Coronary artery (tissue), 2 donors: ENCODE measurements at regions not wholly inside any gene's neighbourhood (a gene's known extent, or its start where the extent isn't known, plus 50 kb on each side); places are given as distances from the start of the nearest gene placed in this dataset.
"Not testable (repeated sequence)": the region's sequence is repeated elsewhere in the genome, so short reads cannot be mapped to it uniquely, and the experiment has no call there.

Experiments used
- DNase-seq: peaks from one replicate; pipeline ENCODE4 v3.0.0-alpha.2; 2017; ENCODE audit warnings: low spot score
- H3K27ac ChIP-seq, 2 donors: fragments of 200-600 bp; sonication (generic); one replicate each; pipeline ENCODE4 v1.5.1; 2016 to 2019
- H3K4me3 ChIP-seq: fragments of 200-600 bp; sonication (generic); 2 replicates; pipeline ENCODE4 v1.5.1; 2016; ENCODE audit warnings: mild to moderate bottlenecking, moderate library complexity
- TF ChIP-seq, protein P1 (sequence below): fragments of 200-600 bp; sonication (generic); IDR thresholded peaks from one replicate; pipeline ENCODE4 v1.5.1; 2019; ENCODE audit warnings: antibody characterized with exemption

DNA sequence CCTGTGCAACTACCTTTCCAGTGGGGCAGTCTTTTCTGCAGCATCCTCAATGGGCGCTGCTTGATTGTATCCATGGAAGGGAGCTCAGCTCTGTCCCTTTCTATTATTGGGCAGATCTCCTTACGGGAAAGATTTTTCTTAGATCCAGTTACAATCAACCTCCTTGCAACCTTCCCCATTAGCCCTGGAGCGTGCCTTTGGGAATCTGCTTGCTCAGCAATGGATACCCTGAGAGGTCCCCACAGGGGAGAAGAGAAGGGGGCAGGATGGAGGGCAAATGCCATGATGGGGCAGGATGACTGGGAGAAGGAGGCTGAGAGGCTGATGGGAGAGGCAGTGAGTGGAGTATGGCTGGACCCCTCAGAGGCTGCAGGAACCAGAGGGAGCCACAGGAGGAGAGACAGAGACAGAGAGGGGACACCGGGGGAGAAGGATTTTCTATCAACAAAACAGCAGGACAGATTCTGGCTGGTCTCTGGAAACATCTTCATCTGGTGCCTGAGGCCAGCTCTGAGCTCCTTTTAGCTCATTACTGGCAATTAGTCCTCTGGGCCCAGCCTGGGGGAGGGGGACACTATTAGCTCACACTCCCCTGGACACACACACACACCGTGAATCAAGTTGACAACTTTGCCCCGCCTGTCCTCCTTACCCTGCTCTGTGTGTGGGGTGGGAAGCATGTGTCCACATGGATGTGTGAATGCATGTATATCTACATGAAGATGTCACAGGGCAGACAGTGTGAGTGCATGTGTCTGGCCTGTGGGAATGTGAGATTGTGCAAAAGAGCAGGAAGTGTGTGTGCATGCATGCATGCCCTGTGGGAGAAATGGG lies 80.8 kb upstream of the PAX2 start:
- no peak overlapping the region for H3K27ac ChIP-seq
- no peak for DNase-seq
- no peak overlapping the region for H3K4me3 ChIP-seq
- TF ChIP-seq, protein P1, sequence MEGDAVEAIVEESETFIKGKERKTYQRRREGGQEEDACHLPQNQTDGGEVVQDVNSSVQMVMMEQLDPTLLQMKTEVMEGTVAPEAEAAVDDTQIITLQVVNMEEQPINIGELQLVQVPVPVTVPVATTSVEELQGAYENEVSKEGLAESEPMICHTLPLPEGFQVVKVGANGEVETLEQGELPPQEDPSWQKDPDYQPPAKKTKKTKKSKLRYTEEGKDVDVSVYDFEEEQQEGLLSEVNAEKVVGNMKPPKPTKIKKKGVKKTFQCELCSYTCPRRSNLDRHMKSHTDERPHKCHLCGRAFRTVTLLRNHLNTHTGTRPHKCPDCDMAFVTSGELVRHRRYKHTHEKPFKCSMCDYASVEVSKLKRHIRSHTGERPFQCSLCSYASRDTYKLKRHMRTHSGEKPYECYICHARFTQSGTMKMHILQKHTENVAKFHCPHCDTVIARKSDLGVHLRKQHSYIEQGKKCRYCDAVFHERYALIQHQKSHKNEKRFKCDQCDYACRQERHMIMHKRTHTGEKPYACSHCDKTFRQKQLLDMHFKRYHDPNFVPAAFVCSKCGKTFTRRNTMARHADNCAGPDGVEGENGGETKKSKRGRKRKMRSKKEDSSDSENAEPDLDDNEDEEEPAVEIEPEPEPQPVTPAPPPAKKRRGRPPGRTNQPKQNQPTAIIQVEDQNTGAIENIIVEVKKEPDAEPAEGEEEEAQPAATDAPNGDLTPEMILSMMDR, result no peak

DNA sequence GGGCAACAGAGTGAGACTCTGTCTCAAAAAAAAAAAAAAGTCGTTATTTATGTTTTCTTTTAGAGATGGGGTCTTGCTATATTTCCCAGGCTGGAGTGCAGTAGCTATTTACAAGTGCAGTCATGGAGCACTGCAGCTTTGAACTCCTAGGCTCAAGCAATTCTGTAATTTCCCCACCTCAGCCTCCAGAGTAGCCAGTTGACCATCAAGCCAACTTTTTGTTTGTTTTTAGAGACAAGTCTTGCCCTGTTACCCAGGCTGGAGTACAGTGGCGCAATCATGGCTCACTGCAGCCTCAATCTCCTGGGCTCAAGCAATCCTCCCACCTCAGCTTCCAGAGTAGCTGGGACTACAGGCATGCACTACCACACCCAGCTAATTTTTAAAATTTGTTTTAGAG lies 78.7 kb upstream of the PAX2 start:
- not testable (repeated sequence) for H3K27ac ChIP-seq, H3K4me3 ChIP-seq, DNase-seq

DNA sequence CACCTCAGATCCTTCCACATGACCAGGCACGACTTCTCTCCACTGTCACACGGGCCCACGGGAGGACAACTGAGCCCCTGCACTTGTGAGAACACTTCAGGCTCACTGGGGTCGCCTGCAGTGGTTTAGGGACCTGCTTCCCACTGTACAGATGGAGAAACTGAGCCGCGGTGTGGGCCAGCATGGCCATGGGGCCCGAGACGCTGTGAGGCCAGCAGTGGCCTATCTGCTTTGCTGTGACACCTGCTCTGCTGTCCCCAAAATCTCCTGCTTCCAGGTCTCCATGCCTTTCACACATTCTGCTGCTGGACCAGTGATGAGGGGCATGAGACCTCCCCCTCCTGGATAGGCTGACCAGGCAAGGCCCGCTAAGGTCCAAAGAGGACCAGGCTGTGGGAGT lies 75.8 kb upstream of the PAX2 start:
- TF ChIP-seq, protein P1, result no peak
- no peak for DNase-seq
- H3K27ac ChIP-seq, result no peak overlapping the region
- H3K4me3 ChIP-seq, result no peak overlapping the region

DNA sequence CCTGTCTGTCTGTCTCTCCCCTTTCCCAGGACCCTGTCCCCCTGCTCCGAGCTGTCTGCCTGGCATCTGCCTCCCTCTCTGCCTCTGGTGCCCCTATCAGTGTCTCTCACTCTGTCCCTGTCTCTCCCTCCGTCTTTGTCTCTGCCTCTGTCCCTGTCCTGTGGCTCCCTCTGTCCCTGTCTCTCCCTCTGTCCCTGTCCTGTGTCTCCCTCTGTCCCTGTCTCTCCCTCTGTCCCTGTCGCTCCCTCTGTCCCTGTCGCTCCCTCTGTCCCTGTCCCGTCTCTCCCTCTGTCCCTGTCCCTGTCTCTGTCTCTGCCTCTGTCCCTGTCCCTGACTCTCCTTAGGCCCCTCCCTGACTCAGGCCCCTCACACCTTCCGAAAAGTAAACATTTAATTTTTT lies 75.0 kb upstream of the PAX2 start:
- Histone ChIP-seq H3K4me3 (no peak overlapping the region), H3K27ac (no peak overlapping the region)
- no peak for DNase-seq
- TF ChIP-seq, protein P1, result no peak

DNA sequence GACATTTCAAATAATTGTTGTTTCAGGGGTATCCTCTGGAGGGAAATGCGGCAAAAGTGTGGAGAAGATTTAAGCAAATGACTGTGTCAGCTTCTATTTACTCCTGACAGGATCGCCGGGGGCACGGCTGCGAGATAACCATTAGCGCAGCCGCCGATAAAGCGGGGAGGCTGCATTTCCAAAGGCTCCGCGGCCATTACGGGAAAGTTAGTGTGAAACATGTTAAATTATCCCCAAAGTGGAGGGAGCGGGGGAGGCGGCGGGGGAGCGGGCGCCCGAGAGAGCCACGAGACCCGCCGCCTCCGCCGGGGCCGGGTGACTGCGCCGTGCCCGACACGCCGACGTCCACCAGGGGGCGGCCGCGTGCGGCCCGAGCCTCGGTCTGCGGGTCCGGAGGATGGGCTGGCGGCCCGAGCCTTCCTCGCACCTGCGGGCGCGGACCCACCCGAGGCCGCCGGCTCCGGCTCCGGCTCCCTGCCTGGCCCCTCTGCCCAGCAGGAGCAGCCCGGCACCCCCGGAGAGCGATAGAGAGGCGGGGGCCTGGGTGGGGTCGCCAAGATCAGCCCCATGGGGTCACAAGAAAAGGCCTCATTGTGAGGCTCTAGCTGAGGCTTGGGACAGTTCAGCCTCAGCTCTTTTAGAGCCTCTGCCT lies 74.4 kb upstream of the PAX2 start:
- TF ChIP-seq, protein P1, result peak; percentile 71
- no peak for DNase-seq
- Histone ChIP-seq H3K4me3 (peak overlapping the region; percentile 12), H3K27ac (no peak overlapping the region)

DNA sequence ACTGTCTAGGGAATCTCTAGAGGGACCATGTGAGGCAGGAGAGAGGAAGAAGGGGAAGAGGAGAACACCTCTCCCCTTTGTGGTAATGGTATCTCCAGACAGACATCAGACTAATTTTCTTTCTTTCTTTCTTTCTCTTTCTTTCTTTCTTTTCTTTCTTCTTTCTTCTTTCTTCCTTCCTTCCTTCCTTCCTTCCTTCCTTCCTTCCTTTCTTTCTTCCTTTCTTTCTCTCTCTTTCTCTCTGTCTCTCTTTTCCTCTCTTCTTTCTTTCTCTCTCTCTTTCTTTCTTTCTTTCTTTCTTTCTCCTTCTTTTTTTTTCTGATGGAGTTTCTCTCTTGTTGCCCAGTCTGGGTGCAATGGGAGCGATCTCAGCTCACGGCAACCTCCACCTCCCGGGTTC lies 73.2 kb upstream of the PAX2 start:
- TF ChIP-seq, protein P1, result no peak
- H3K4me3 ChIP-seq, result no peak overlapping the region
- H3K27ac ChIP-seq, result no peak overlapping the region
- no peak for DNase-seq

DNA sequence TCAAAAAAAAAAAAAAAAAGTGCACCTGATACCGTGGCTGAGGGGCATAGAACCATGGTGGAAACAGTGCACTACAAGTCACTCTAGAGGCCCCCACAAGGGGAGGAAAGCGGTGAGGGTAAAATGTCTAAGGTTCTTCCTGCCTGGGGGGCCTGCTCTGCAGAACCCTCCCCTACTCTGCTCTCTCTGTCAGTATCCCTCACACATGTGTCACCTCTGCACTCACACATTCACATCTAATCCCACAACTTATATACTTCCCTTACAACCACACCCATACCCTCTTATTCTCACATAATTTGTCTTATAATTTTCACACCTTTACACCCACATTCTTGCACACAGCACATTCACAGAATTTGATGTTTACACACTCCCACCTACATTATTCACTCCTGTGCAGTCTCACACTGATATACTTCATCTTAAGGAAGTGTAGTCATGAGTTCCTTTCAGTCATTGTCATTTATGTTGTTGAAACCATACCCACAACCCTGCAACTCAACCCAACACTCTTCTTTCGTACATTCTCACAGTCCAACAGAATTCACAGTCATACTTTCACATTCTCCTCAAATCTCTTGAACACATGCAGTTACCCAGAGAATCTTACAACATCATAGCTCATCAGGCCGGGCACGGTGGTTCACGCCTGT lies 68.0 kb upstream of the PAX2 start:
- DNase-seq, result no peak
- Histone ChIP-seq H3K4me3 (no peak overlapping the region), H3K27ac (no peak overlapping the region)
- TF ChIP-seq, protein P1, result no peak
